HG02798 (cell line): ENCODE measurements at regions not wholly inside any gene's neighbourhood (a gene's known extent, or its start where the extent isn't known, plus 50 kb on each side); places are given as distances from the start of the nearest gene placed in this dataset.

Experiments
- ATAC-seq: cut with Tn5 transposase; IDR thresholded peaks from one replicate; pipeline ENCODE4 v1.9.1; 2021; ENCODE audit warnings: mild to moderate bottlenecking; ENCODE audit not compliant: unreplicated experiment, poor library complexity

GRCh38 chr18:54023471-54023870 lies 201.0 kb downstream of the MBD2 start:
- ATAC-seq, result no peak

GRCh38 chr18:54020966-54021365 lies 203.5 kb downstream of the MBD2 start:
- ATAC-seq, result no peak

- ATAC-seq, result no peak
Measured at GRCh38 chr18:54020156-54020745, 204.2 kb downstream of the MBD2 start.

GRCh38 chr18:54019641-54020040 lies 204.8 kb downstream of the MBD2 start:
- no peak for ATAC-seq

- ATAC-seq, result no peak
Measured at GRCh38 chr18:54013452-54013851, 211.0 kb downstream of the MBD2 start.

- ATAC-seq, result no peak
Measured at GRCh38 chr18:54004828-54005227, 219.6 kb downstream of the MBD2 start.

GRCh38 chr18:54003195-54003594 lies 221.3 kb downstream of the MBD2 start:
- ATAC-seq, result no peak

- ATAC-seq, result no peak
Measured at GRCh38 chr18:53997064-53997463, 227.4 kb downstream of the MBD2 start.

- ATAC-seq, result no peak
Measured at GRCh38 chr18:53994016-53994415, 230.5 kb downstream of the MBD2 start.

- no peak for ATAC-seq
Measured at GRCh38 chr18:53991805-53992204, 232.7 kb downstream of the MBD2 start.

- no peak for ATAC-seq
Measured at GRCh38 chr18:53991202-53991601, 233.3 kb downstream of the MBD2 start.

GRCh38 chr18:53990485-53990884 lies 234.0 kb downstream of the MBD2 start:
- no peak for ATAC-seq

- no peak for ATAC-seq
Measured at GRCh38 chr18:53984021-53984420, 240.4 kb downstream of the MBD2 start.

- ATAC-seq, result no peak
Measured at GRCh38 chr18:53971331-53971730, 253.1 kb downstream of the MBD2 start.

- peak; percentile 61 for ATAC-seq
Measured at GRCh38 chr18:53952700-53953099, 271.8 kb downstream of the MBD2 start.

- no peak for ATAC-seq
Measured at GRCh38 chr18:53950545-53950944, 273.9 kb downstream of the MBD2 start.

GRCh38 chr18:53948991-53949390 lies 275.5 kb downstream of the MBD2 start:
- no peak for ATAC-seq

GRCh38 chr18:53947092-53947640 lies 277.3 kb downstream of the MBD2 start:
- ATAC-seq, result no peak

- no peak for ATAC-seq
Measured at GRCh38 chr18:53946594-53946993, 277.9 kb downstream of the MBD2 start.

- no peak for ATAC-seq
Measured at GRCh38 chr18:53944721-53945120, 279.7 kb downstream of the MBD2 start.

GRCh38 chr18:53943326-53943860 lies 281.1 kb downstream of the MBD2 start:
- ATAC-seq, result no peak

GRCh38 chr18:53941601-53942338 lies 282.7 kb downstream of the MBD2 start:
- no peak for ATAC-seq
